Neural progenitor cell (in vitro differentiated cells): ENCODE measurements at regions not wholly inside any gene's neighbourhood (a gene's known extent, or its start where the extent isn't known, plus 50 kb on each side); places are given as distances from the start of the nearest gene placed in this dataset.

ENCODE experiments used
- DNase-seq: peaks from one replicate; pipeline ENCODE4 v3.0.0-alpha.2; 2016; ENCODE audit warnings: low spot score
- H2AFZ ChIP-seq: fragments of 200-600 bp; sonication (generic); replicated peaks from 2 replicates; pipeline ENCODE4 v1.6.1; 2016; ENCODE audit warnings: antibody characterized with exemption
- H3F3A ChIP-seq: fragments of 200-600 bp; sonication (generic); 2 replicates; pipeline ENCODE4 v1.6.1; 2016; ENCODE audit warnings: antibody characterized with exemption, low read depth
- H3K27ac ChIP-seq: fragments of 200-600 bp; sonication (generic); 2 replicates; pipeline ENCODE4 v1.5.1; 2016; ENCODE audit warnings: mild to moderate bottlenecking
- H3K27me3 ChIP-seq: fragments of 200-600 bp; sonication (generic); 2 replicates; pipeline ENCODE4 v1.6.1; 2016; ENCODE audit warnings: mild to moderate bottlenecking, moderate library complexity
- H3K36me3 ChIP-seq: fragments of 200-600 bp; sonication (generic); 2 replicates; pipeline ENCODE4 v1.5.1; 2016
- H3K4me1 ChIP-seq: fragments of 200-600 bp; sonication (generic); 2 replicates; pipeline ENCODE4 v1.6.1; 2016; ENCODE audit warnings: mixed run types
- H3K4me2 ChIP-seq: fragments of 200-600 bp; sonication (generic); 2 replicates; pipeline ENCODE4 v1.6.1; 2016
- H3K4me3 ChIP-seq: fragments of 200-600 bp; sonication (generic); 2 replicates; pipeline ENCODE4 v1.5.1; 2016
- H3K79me2 ChIP-seq: fragments of 200-600 bp; sonication (generic); 2 replicates; pipeline ENCODE4 v1.6.1; 2016; ENCODE audit warnings: low read depth
- H3K9ac ChIP-seq: fragments of 200-600 bp; sonication (generic); 2 replicates; pipeline ENCODE4 v1.6.1; 2016
- H3K9me3 ChIP-seq: fragments of 200-600 bp; sonication (generic); 2 replicates; pipeline ENCODE4 v1.5.1; 2016; ENCODE audit warnings: low read depth
- H4K20me1 ChIP-seq: fragments of 200-600 bp; sonication (generic); 2 replicates; pipeline ENCODE4 v1.6.1; 2016; ENCODE audit warnings: low read depth
- H3K27ac Mint-ChIP-seq: 3 replicates; pipeline ENCODE4 v1.8.0; 2021; ENCODE audit warnings: mixed read lengths
- H3K27me3 Mint-ChIP-seq: 2 replicates; pipeline ENCODE4 v1.8.0; 2022; ENCODE audit warnings: low read depth, mild to moderate bottlenecking, inconsistent platforms, moderate library complexity, mixed read lengths; ENCODE audit not compliant: insufficient read depth
- H3K36me3 Mint-ChIP-seq: 3 replicates; pipeline ENCODE4 v1.8.0; 2021; ENCODE audit warnings: mixed read lengths
- H3K4me1 Mint-ChIP-seq: 3 replicates; pipeline ENCODE4 v1.8.0; 2021; ENCODE audit warnings: mixed read lengths
- H3K4me3 Mint-ChIP-seq: 3 replicates; pipeline ENCODE4 v1.8.0; 2021; ENCODE audit warnings: mild to moderate bottlenecking, moderate library complexity, mixed read lengths
- H3K9me3 Mint-ChIP-seq: 3 replicates; pipeline ENCODE4 v1.8.0; 2020; ENCODE audit warnings: mixed read lengths
- CTCF ChIP-seq: fragments of 200-600 bp; sonication (generic); IDR thresholded peaks from 2 replicates; pipeline ENCODE4 v1.5.1; 2017; ENCODE audit warnings: antibody characterized with exemption, mild to moderate bottlenecking
- EZH2 ChIP-seq: fragments of 200-600 bp; sonication (generic); IDR thresholded peaks from 2 replicates; pipeline ENCODE4 v1.6.1; 2017; ENCODE audit warnings: antibody characterized with exemption, mild to moderate bottlenecking, moderate library complexity
- EZH2phosphoT487 ChIP-seq: fragments of 200-600 bp; sonication (generic); IDR thresholded peaks from 2 replicates; pipeline ENCODE4 v1.6.1; 2017; ENCODE audit warnings: antibody characterized with exemption

DNA sequence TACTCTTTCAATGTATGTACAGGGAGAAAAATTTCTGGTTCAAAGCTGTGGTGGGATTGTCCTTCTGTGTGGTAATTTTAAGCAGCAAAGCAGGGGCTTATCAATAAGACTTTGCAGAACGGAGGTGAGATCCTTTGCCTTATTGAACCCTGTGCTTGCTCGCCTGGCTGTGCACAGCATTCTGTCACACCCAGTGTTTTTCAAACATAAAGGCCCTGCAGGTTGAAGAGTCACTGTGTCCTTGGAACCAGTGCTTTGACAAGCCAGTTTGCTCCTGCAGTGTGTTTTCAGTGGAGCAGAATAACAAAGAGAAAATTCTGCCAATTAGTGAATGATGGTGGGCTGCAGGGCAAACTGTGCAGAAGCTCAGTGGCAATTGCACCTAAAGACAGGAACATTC, 236.7 kb upstream of the PCSK5 start:
- Histone ChIP-seq H3K27ac (no peak overlapping the region), H3K4me2 (no peak overlapping the region), H2AFZ (peak overlapping the region; percentile 60), H3F3A (no peaks in the 10 kb centered on the region), H3K4me3 (no peak overlapping the region), H3K27me3 (no peaks in the 10 kb centered on the region), H3K9ac (no peak overlapping the region), H3K4me1 (peaks cover 10% of the 10 kb centered on the region), H3K79me2 (no peaks in the 10 kb centered on the region), H3K36me3 (no peaks in the 10 kb centered on the region), H3K9me3 (no peaks in the 10 kb centered on the region), H4K20me1 (no peaks in the 10 kb centered on the region)
- H3K36me3 Mint-ChIP-seq: no peaks in the 10 kb centered on the region
- TF ChIP-seq EZH2: no peak
- no peak for TF ChIP-seq EZH2phosphoT487
- TF ChIP-seq CTCF: no peak
- H3K9me3 Mint-ChIP-seq: peaks cover 5% of the 10 kb centered on the region
- no peak for DNase-seq
- no peaks in the 10 kb centered on the region for H3K27me3 Mint-ChIP-seq
- no peak overlapping the region for H3K4me3 Mint-ChIP-seq
- H3K4me1 Mint-ChIP-seq: no peaks in the 10 kb centered on the region
- no peak overlapping the region for H3K27ac Mint-ChIP-seq

- DNase-seq: no peak
- Histone ChIP-seq H3F3A (no peaks in the 10 kb centered on the region), H3K4me1 (peaks cover 17% of the 10 kb centered on the region), H3K9ac (no peak overlapping the region), H3K4me3 (no peak overlapping the region), H4K20me1 (no peaks in the 10 kb centered on the region), H3K79me2 (no peaks in the 10 kb centered on the region), H2AFZ (no peak overlapping the region), H3K4me2 (no peak overlapping the region), H3K27me3 (no peaks in the 10 kb centered on the region), H3K9me3 (no peaks in the 10 kb centered on the region), H3K36me3 (no peaks in the 10 kb centered on the region), H3K27ac (no peak overlapping the region)
- Mint-ChIP-seq H3K27me3 (peaks cover 2% of the 10 kb centered on the region), H3K27ac (no peak overlapping the region), H3K4me3 (no peak overlapping the region), H3K9me3 (peaks cover 8% of the 10 kb centered on the region), H3K4me1 (no peaks in the 10 kb centered on the region), H3K36me3 (peaks cover 1% of the 10 kb centered on the region)
- TF ChIP-seq EZH2: no peak
Measured at GRCh38 chr9:75657015-75657414, 233.5 kb upstream of the PCSK5 start.

- no peak overlapping the region for H3K4me3 ChIP-seq
- no peaks in the 10 kb centered on the region for H3F3A ChIP-seq
- H4K20me1 ChIP-seq: no peaks in the 10 kb centered on the region
- H3K4me3 Mint-ChIP-seq: no peak overlapping the region
- no peaks in the 10 kb centered on the region for H3K79me2 ChIP-seq
- H3K4me2 ChIP-seq: no peak overlapping the region
- no peaks in the 10 kb centered on the region for H3K27me3 ChIP-seq
- H3K36me3 Mint-ChIP-seq: peaks cover 1% of the 10 kb centered on the region
- no peaks in the 10 kb centered on the region for H3K9me3 ChIP-seq
- H3K4me1 Mint-ChIP-seq: no peaks in the 10 kb centered on the region
- peaks cover 17% of the 10 kb centered on the region for H3K4me1 ChIP-seq
- H2AFZ ChIP-seq: peak overlapping the region; percentile 57
- no peak overlapping the region for H3K27ac ChIP-seq
- H3K27ac Mint-ChIP-seq: no peak overlapping the region
- DNase-seq: no peak
- H3K36me3 ChIP-seq: no peaks in the 10 kb centered on the region
- no peak for TF ChIP-seq CTCF
- TF ChIP-seq EZH2phosphoT487: no peak
- no peak for TF ChIP-seq EZH2
- peaks cover 2% of the 10 kb centered on the region for H3K27me3 Mint-ChIP-seq
- peaks cover 8% of the 10 kb centered on the region for H3K9me3 Mint-ChIP-seq
- H3K9ac ChIP-seq: no peak overlapping the region
Measured at GRCh38 chr9:75658301-75658905, 232.1 kb upstream of the PCSK5 start.

DNA sequence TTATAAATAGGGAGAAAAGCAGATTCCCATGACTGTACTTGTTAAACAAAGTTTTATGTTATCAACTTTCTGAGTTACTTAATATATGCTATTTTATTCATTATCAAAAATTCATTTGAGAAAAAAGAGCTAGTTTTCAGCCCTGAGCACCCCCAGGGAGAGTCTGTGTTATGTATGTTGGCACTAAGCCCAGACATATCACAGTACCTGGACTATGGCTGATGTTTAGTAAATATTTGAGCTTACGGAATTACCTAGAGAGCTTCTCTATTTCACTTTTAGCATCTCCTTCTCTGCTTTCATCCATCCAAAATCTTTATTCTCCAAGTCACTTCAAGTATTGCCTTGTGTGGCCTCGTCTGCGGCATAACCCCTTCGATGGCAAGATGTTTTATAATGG, 225.9 kb upstream of the PCSK5 start:
- Histone ChIP-seq H3K27me3 (no peaks in the 10 kb centered on the region), H3K36me3 (no peaks in the 10 kb centered on the region), H2AFZ (no peak overlapping the region), H3K9me3 (no peaks in the 10 kb centered on the region), H3K4me3 (no peak overlapping the region), H4K20me1 (no peaks in the 10 kb centered on the region), H3F3A (no peaks in the 10 kb centered on the region), H3K4me1 (peaks cover 28% of the 10 kb centered on the region), H3K27ac (no peak overlapping the region), H3K79me2 (no peaks in the 10 kb centered on the region), H3K4me2 (no peak overlapping the region), H3K9ac (no peak overlapping the region)
- H3K9me3 Mint-ChIP-seq: peaks cover 1% of the 10 kb centered on the region
- no peak overlapping the region for H3K27ac Mint-ChIP-seq
- no peak overlapping the region for H3K4me3 Mint-ChIP-seq
- no peak for DNase-seq
- peaks cover 1% of the 10 kb centered on the region for H3K27me3 Mint-ChIP-seq
- peaks cover 6% of the 10 kb centered on the region for H3K4me1 Mint-ChIP-seq
- no peak for TF ChIP-seq EZH2
- TF ChIP-seq CTCF: no peak
- peaks cover under 1% of the 10 kb centered on the region for H3K36me3 Mint-ChIP-seq
